ENCODE measurements at regions not wholly inside any gene's neighbourhood (a gene's known extent, or its start where the extent isn't known, plus 50 kb on each side); places are given as distances from the start of the nearest gene placed in this dataset.

GRCh38 chr1:219480011-219480410 lies 132.9 kb downstream of the ZC3H11B start:
- dilution Hi-C loops (cut with MboI; ENCODE audit: extremely low pct_ligation_motif_present, low sequenced_read_pairs): no loop called here
- Histone ChIP-seq H4K20me1 (ENCODE audit: control insufficient read depth, extremely low read depth, insufficient read depth, low read length) (no peaks in the 10 kb centered on the region), H3K27me3 (ENCODE audit: control insufficient read depth, extremely low read depth, insufficient read depth, low read length) (no peaks in the 10 kb centered on the region), H3K4me2 (ENCODE audit: control insufficient read depth, extremely low read depth, insufficient read depth, low read depth, low read length) (no peak overlapping the region), H3K4me1 (ENCODE audit: control insufficient read depth, extremely low read depth, insufficient read depth, low read length) (no peaks in the 10 kb centered on the region), H3K79me2 (ENCODE audit: control insufficient read depth, insufficient read depth, low read length) (no peaks in the 10 kb centered on the region), H3K9me3 (ENCODE audit: control insufficient read depth, low read depth, low read length) (no peaks in the 10 kb centered on the region), H3K27ac (ENCODE audit: control insufficient read depth, insufficient read depth, low read length) (no peak overlapping the region), H3K9ac (ENCODE audit: control insufficient read depth, extremely low read depth, insufficient read depth, low read length) (no peak overlapping the region), H3K9me1 (ENCODE audit: control insufficient read depth, extremely low read depth, insufficient read depth, low read length) (no peaks in the 10 kb centered on the region), H3K36me3 (ENCODE audit: control insufficient read depth in 2 of 2, extremely low read depth in 1 of 2, insufficient read depth in 2 of 2, low read length in 2 of 2) (no peaks in the 10 kb centered on the region), H3K4me3 (ENCODE audit: control insufficient read depth in 2 of 3, extremely low read depth in 1 of 3, insufficient read depth in 2 of 3, low read depth in 1 of 3, low read length in 3 of 3) (no peak overlapping the region), H2AFZ (ENCODE audit: control insufficient read depth, low read length) (no peak overlapping the region)
- DNase-seq (ENCODE audit: low read depth, low spot score): no peak
- no peak for TF ChIP-seq CTCF (optimal IDR thresholded peaks at IDR 0.05 in 1 of 3, IDR thresholded peaks at IDR 0.05 in 1 of 3, conservative IDR thresholded peaks at IDR 0.05 in 1 of 3; ENCODE audit: extremely low read depth in 1 of 3, insufficient read depth in 2 of 3, low read length in 3 of 3)
- no peak for TF ChIP-seq EZH2 (IDR thresholded peaks at IDR 0.05; ENCODE audit: low read length)
- no peak for FAIRE-seq

DNA sequence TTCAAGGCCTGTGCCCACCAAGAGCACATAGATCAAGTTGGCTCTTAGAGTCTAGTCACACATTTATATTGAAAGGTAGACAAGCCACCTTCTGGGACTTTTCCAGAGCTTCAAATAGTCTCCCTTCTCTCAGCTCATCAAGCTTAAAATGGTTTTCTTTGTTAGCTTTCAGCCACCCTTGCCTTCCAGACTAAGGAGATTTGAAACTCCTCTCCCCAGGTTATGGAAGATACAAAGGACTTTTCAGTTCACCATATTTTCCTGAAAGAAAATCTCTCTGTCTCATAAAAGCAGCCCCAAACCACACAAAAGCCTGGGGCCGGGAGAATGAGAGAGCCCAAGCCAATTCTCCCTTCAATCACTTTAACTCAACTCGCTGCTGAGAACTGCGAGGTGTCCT lies 134.1 kb downstream of the ZC3H11B start:
- Histone ChIP-seq H3K27me3 (ENCODE audit: control insufficient read depth, extremely low read depth, insufficient read depth, low read length) (no peaks in the 10 kb centered on the region), H3K4me2 (ENCODE audit: control insufficient read depth, extremely low read depth, insufficient read depth, low read depth, low read length) (no peak overlapping the region), H3K4me3 (ENCODE audit: control insufficient read depth in 2 of 3, extremely low read depth in 1 of 3, insufficient read depth in 2 of 3, low read depth in 1 of 3, low read length in 3 of 3) (no peak overlapping the region), H3K27ac (ENCODE audit: control insufficient read depth, insufficient read depth, low read length) (no peak overlapping the region), H3K79me2 (ENCODE audit: control insufficient read depth, insufficient read depth, low read length) (no peaks in the 10 kb centered on the region), H3K4me1 (ENCODE audit: control insufficient read depth, extremely low read depth, insufficient read depth, low read length) (no peaks in the 10 kb centered on the region), H3K36me3 (ENCODE audit: control insufficient read depth in 2 of 2, extremely low read depth in 1 of 2, insufficient read depth in 2 of 2, low read length in 2 of 2) (no peaks in the 10 kb centered on the region), H4K20me1 (ENCODE audit: control insufficient read depth, extremely low read depth, insufficient read depth, low read length) (no peaks in the 10 kb centered on the region), H3K9me3 (ENCODE audit: control insufficient read depth, low read depth, low read length) (no peaks in the 10 kb centered on the region), H3K9ac (ENCODE audit: control insufficient read depth, extremely low read depth, insufficient read depth, low read length) (no peak overlapping the region), H3K9me1 (ENCODE audit: control insufficient read depth, extremely low read depth, insufficient read depth, low read length) (no peaks in the 10 kb centered on the region), H2AFZ (ENCODE audit: control insufficient read depth, low read length) (no peak overlapping the region)
- FAIRE-seq (no peak), DNase-seq (ENCODE audit: low read depth, low spot score) (no peak)
- TF ChIP-seq EZH2 (IDR thresholded peaks at IDR 0.05; ENCODE audit: low read length) (no peak), CTCF (optimal IDR thresholded peaks at IDR 0.05 in 1 of 3, IDR thresholded peaks at IDR 0.05 in 1 of 3, conservative IDR thresholded peaks at IDR 0.05 in 1 of 3; ENCODE audit: extremely low read depth in 1 of 3, insufficient read depth in 2 of 3, low read length in 3 of 3) (no peak)
- dilution Hi-C loops (cut with MboI; ENCODE audit: extremely low pct_ligation_motif_present, low sequenced_read_pairs): no loop called here
